Liver (tissue), 8 donors: ENCODE measurements at regions not wholly inside any gene's neighbourhood (a gene's known extent, or its start where the extent isn't known, plus 50 kb on each side); places are given as distances from the start of the nearest gene placed in this dataset.

Source experiments
- DNase-seq: peaks from one replicate; pipeline ENCODE4 v3.0.0-alpha.2; 2017; ENCODE audit warnings: low spot score
- H3K27ac ChIP-seq, 2 donors: one replicate each; pipeline ENCODE4 v1.7.0; 2013; ENCODE audit warnings: inconsistent platforms in 2 of 2, low read length in 2 of 2, control low read depth in 1 of 2, low read depth in 1 of 2, mild to moderate bottlenecking in 1 of 2
- H3K27me3 ChIP-seq, 4 donors: one replicate each; pipeline versions ENCODE4 v1.6.1 to v1.7.0; 2013; ENCODE audit warnings: low read length in 3 of 4, inconsistent platforms in 1 of 4, mild to moderate bottlenecking in 1 of 4, moderate library complexity in 1 of 4; ENCODE audit not compliant: control insufficient read depth in 4 of 4, insufficient read depth in 4 of 4
- H3K36me3 ChIP-seq, 4 donors: one replicate each; pipeline versions ENCODE4 v1.6.1 to v1.7.0; 2013; ENCODE audit warnings: low read length in 3 of 4, mild to moderate bottlenecking in 3 of 4, low read depth in 1 of 4, moderate library complexity in 1 of 4; ENCODE audit not compliant: control insufficient read depth in 4 of 4, insufficient read depth in 3 of 4
- H3K4me1 ChIP-seq, 4 donors: one replicate each; pipeline versions ENCODE4 v1.6.1 to v1.7.0; 2013; ENCODE audit warnings: low read length in 3 of 4, mild to moderate bottlenecking in 3 of 4, moderate library complexity in 1 of 4; ENCODE audit not compliant: control insufficient read depth in 4 of 4, insufficient read depth in 4 of 4
- H3K4me3 ChIP-seq, 3 donors: one replicate each; pipeline versions ENCODE4 v1.6.1 to v1.7.0; 2013; ENCODE audit warnings: low read length in 3 of 3, control low read depth in 1 of 3, low read depth in 1 of 3, mild to moderate bottlenecking in 1 of 3
- H3K9ac ChIP-seq, 2 donors: one replicate each; pipeline ENCODE4 v1.7.0; 2013; ENCODE audit warnings: low read length in 2 of 2, mild to moderate bottlenecking in 2 of 2, moderate library complexity in 2 of 2, control low read depth in 1 of 2, low read depth in 1 of 2
- H3K9me3 ChIP-seq, 4 donors: one replicate each; pipeline versions ENCODE4 v1.6.1 to v1.7.0; 2013; ENCODE audit warnings: low read length in 3 of 4; ENCODE audit not compliant: control insufficient read depth in 4 of 4
- ATF3 ChIP-seq: IDR thresholded peaks from 2 replicates; pipeline ENCODE4 v1.6.1; 2016; ENCODE audit warnings: antibody characterized with exemption
- CTCF ChIP-seq: fragments of 150-350 bp; IDR thresholded peaks from 2 replicates; pipeline ENCODE4 v1.5.1; 2017; ENCODE audit warnings: improper control_type of control experiment, low read depth, low read length; ENCODE audit not compliant: missing input control
- EGR1 ChIP-seq, 2 donors: IDR thresholded peaks; 2 replicates each; pipeline ENCODE4 v1.6.1; 2016 to 2018; ENCODE audit warnings: antibody characterized with exemption in 2 of 2, low read depth in 2 of 2
- FOXA1 ChIP-seq: IDR thresholded peaks from 2 replicates; pipeline ENCODE4 v1.6.1; 2016; ENCODE audit warnings: antibody characterized with exemption
- JUND ChIP-seq, 2 donors: IDR thresholded peaks; 2 replicates each; pipeline ENCODE4 v1.6.1; 2016; ENCODE audit warnings: antibody characterized with exemption in 2 of 2
- MAX ChIP-seq: IDR thresholded peaks from 2 replicates; pipeline ENCODE4 v1.6.1; 2016; ENCODE audit warnings: antibody characterized with exemption
- NR2F2 ChIP-seq: IDR thresholded peaks from 2 replicates; pipeline ENCODE4 v1.6.1; 2016; ENCODE audit warnings: antibody characterized with exemption
- RAD21 ChIP-seq, 2 donors: IDR thresholded peaks; 2 replicates each; pipeline ENCODE4 v1.6.1; 2016; ENCODE audit warnings: antibody characterized with exemption in 2 of 2, mild to moderate bottlenecking in 2 of 2
- REST ChIP-seq: IDR thresholded peaks from 2 replicates; pipeline ENCODE4 v1.6.1; 2016; ENCODE audit warnings: antibody characterized with exemption, mild to moderate bottlenecking
- RXRA ChIP-seq, 2 donors: IDR thresholded peaks; 2 replicates each; pipeline ENCODE4 v1.6.1; 2017 to 2018; ENCODE audit warnings: antibody characterized with exemption in 2 of 2, mild to moderate bottlenecking in 1 of 2
- YY1 ChIP-seq: IDR thresholded peaks from 2 replicates; pipeline ENCODE4 v1.6.1; 2016; ENCODE audit warnings: antibody characterized with exemption, mild to moderate bottlenecking
- ZBTB33 ChIP-seq: IDR thresholded peaks from 2 replicates; pipeline ENCODE4 v1.6.1; 2016; ENCODE audit warnings: antibody characterized with exemption
- WGBS: extraction: QIAGEN DNeasy Blood & Tissue Kit; methylation state at CpG from one replicate; pipeline ENCODE4 v1.1.7; 2013; 5-methylcytosine and 5-hydroxymethylcytosine counted together
- donor health status: healthy.
- donor health status: healthy.
- donor health status: healthy.
- donor health status: healthy.
- donor health status: healthy.

- no peak for TF ChIP-seq MAX
- no peak for TF ChIP-seq CTCF
- H3K9ac ChIP-seq: no peak overlapping the region
- H3K4me1 ChIP-seq: no peaks in the 10 kb centered on the region
- H3K9me3 ChIP-seq: peaks cover 0 to 7% (median 0%) of the 10 kb centered on the region in 4 donors
- no peak overlapping the region for H3K4me3 ChIP-seq
- no peak overlapping the region for H3K27ac ChIP-seq
- no peak for DNase-seq
- 92% methylated on average over 5 of the region's 5 CpGs for WGBS
- no peaks in the 10 kb centered on the region for H3K27me3 ChIP-seq
- H3K36me3 ChIP-seq: peaks cover 0 to 3% (median 0%) of the 10 kb centered on the region in 4 donors
Measured at GRCh38 chr15:25220834-25221233, 218.0 kb downstream of the UBE3A start.

GRCh38 chr15:25224396-25224795 is 214.4 kb downstream of the UBE3A start:
- no peak for TF ChIP-seq NR2F2
- no peak for TF ChIP-seq ATF3
- TF ChIP-seq MAX: no peak
- TF ChIP-seq RAD21 (IDR thresholded peaks at IDR 0.05): no peak
- no peak for TF ChIP-seq ZBTB33
- no peak for TF ChIP-seq REST
- TF ChIP-seq JUND (IDR thresholded peaks at IDR 0.05): no peak
- no peak for TF ChIP-seq CTCF
- TF ChIP-seq RXRA (IDR thresholded peaks at IDR 0.05): no peak
- no peak for TF ChIP-seq YY1
- TF ChIP-seq FOXA1: no peak
- no peak for TF ChIP-seq EGR1 (IDR thresholded peaks at IDR 0.05; ENCODE audit: low read depth in 2 of 2)
- WGBS: 89% methylated on average over 5 of the region's 5 CpGs
- no peaks in the 10 kb centered on the region for H3K4me1 ChIP-seq
- DNase-seq: no peak
- H3K27me3 ChIP-seq: no peaks in the 10 kb centered on the region
- H3K4me3 ChIP-seq: no peak overlapping the region
- no peak overlapping the region for H3K27ac ChIP-seq
- H3K9ac ChIP-seq: no peak overlapping the region
- H3K9me3 ChIP-seq: peaks cover 0 to 1% (median 0%) of the 10 kb centered on the region in 4 donors
- H3K36me3 ChIP-seq: no peaks in the 10 kb centered on the region
